Midbrain (tissue), 1 donor: ENCODE measurements at regions not wholly inside any gene's neighbourhood (a gene's known extent, or its start where the extent isn't known, plus 50 kb on each side); places are given as distances from the start of the nearest gene placed in this dataset.
A peak's percentile ranks its signal among the peaks of the same experiment; 100 is the strongest.

Experiments
- DNase-seq: peaks from one replicate; lab custom pipeline; 2025; lab: John Stamatoyannopoulos, UW

DNA sequence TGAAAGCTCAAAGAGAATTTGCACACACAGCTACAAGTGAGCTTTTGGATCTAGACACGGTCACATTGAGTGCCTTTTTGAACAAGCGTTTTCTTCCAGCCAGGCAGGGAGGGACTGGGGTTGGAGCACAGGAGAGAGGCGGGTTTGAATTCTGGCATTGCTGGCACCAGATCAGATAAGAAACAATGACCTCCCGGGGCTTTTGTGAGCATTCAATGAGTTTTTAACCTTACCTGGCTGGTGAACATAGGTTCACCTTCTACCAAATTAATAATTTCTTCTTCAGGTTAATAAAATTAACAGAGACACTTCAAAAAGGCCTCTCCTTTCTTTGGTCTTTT, 312.9 kb upstream of the MSX2 start:
- no peak for DNase-seq

DNA sequence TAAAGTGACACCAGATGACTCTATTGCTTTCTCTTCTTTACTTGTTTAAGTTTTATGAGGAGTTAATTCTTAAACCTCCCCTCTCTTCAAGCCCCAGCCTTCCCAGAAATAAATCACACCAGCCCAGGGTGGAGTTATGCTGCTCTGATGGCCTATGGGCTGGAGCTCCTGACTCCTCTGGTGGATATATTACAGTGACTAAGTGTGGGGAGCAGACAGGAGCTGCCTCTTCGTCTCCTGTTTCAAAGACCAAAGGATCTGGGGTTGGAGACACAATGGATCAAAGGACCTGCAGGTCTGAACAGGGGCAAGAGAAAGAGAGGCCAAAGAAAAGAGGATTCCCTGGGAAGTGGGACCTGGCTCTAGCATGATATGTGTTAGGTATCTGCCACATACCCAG, 312.0 kb upstream of the MSX2 start:
- no peak for DNase-seq

DNA sequence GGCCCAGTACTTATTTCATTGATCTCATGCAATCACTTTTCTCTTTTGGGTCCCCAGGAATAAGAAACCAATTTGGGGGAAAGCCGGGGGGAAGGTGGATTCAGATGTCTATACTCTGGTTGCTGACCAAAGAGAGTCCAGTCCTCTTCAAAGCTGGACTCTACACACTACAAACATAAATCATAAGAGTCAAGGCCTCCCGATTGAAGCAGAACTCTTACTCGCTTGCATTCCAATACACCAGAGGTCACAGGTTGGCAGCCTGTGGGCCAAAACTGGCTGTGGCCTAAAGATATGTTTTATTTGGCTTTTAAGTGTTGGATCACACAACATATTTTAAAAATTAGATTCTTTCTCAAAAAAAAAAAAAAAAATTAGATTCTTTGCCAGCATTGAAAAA, 311.4 kb upstream of the MSX2 start:
- DNase-seq = no peak

GRCh38 chr5:174413567-174414314, 310.6 kb upstream of the MSX2 start:
- no peak for DNase-seq

DNA sequence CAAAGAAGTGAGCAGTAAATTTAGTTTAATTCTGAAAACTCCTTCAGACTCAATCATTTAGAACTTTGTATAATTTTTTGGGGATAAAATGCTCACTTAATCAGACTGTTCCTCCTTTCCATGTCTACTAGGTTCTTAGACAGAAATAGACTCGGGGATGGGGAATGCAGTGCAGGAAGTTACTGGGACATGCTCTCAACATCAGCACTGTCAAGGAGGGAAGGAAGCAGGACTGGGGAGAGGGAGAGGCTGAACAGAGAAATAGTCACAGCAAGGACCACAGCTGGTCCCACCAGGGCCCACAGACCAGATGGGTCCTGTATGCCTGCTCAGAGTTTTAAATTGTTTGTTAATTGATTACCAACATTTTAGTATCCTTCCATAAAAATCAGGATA, 310.1 kb upstream of the MSX2 start:
- DNase-seq = no peak

DNA sequence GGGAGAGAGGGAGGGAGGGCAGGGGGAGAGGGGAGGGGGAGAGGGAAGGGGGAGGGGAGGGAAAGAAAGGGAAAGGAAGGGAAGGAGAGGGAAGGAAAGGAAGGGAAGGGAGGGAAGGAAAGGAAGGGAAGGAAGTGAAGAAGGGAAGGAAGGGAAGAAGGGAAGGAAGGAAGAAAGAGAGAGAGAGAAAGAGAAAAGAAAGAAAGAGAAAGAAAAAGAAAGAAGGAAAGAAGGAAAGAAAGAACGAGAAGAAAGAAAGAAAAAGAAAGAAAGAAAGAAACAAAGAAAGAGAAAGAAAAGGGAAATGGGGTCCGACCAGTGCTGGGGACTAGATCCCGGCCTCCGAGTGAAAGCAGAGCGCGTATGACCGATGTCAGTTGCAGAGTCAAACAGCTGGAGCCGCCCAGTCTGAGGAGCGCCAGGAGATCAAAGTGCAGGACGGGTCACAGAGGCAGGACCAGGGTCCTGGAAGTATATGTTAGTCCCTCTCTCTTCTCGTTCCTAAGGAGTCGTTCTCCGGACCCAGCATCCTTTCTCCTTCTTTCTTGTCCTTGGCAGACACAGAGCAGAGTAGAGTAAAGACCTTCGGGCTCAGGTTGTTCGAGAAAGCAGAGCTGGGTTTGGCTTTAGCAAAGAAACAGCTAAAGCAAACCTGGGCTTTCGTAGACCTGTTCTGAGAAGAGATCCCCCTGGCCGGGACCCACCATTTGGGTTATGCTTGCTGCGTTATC, 305.4 kb upstream of the MSX2 start:
- peak; percentile 37 for DNase-seq

DNA sequence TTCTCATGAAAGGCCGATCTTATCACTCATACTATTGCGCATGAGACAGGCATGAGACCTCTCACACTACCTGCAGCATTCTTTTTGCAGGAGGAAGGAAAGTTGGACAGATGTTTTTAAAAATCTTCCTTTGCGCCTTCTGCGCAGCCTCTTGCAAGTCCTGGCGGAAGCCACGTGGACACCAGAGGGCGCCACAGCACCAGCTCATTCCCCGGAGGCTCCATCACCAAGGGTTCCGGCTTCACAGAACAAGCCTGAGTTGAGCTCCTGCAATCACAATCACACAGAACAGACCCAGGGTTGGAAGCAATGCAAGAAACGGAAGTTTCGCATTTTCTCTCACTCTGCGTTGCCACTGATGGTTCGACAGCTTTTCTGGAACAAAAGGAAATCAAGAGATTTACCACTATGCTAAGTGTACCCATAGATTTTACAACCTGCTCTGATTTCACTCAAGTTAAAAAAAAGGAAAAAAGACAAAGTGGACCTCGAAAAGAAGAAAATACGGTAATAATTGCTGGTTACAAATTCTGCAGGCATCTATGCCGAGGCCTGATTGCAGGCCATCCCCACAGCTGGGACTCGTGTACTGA, 304.7 kb upstream of the MSX2 start:
- DNase-seq = peak; percentile 93

GRCh38 chr5:174420651-174421407, 303.6 kb upstream of the MSX2 start:
- DNase-seq = no peak

DNA sequence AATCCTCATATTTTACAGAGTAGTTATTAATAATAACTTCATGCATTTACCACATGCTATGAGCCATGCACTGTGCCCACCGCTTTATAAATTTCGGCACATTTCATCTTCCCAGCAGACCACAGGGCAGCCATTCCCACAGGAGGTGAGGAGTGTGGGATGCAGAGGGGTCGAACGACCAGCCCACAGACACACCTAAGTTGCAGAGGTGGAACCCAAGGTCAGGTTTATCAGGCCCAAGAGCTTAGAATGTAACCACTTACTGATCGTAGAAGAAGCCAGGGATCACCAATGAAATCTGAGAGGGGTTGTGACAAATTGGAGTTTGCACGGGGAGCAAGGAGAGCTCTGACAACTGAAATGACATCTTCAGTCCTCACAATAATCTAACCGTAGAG, 303.0 kb upstream of the MSX2 start:
- no peak for DNase-seq

- no peak for DNase-seq
These were observed 300.8 kb upstream of the MSX2 start for GRCh38 chr5:174423558-174423957.

GRCh38 chr5:174424219-174425053, 299.9 kb upstream of the MSX2 start:
- peak; percentile 65 for DNase-seq

DNA sequence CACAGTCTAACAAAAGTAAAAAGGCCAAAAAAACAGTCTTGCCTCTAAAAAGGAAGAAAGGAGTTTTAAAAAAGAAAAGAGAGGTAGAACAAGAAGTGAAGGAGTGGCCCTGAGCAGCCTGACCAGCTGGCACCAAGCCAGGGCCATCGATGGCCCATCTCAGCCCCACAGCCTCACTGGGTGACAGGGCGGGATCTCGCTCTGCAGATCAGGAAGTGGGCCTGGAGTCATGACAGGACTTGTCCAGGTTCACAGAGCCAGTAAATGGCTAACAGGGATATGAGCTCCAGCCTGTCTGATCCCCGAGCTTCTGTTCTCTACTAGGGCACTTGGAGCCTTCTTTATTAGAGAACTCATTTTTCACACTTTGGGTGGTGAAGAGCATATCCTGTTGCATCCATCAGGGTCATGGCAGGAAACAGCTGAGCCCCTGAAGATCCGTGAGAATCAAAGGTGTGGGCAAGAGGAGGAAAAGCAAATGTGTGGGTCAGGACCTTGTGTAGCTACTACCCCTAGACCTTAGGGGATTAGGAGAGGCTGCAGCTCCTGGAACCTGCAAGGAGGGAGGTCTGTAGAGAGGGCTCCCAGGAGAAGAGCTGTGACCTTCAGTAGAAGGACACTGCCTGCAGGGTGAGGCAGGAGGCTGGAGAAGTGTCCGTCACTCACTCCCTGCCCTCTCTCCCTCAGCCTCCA, 299.0 kb upstream of the MSX2 start:
- no peak for DNase-seq

GRCh38 chr5:174425964-174426290, 298.5 kb upstream of the MSX2 start:
- DNase-seq = no peak

DNA sequence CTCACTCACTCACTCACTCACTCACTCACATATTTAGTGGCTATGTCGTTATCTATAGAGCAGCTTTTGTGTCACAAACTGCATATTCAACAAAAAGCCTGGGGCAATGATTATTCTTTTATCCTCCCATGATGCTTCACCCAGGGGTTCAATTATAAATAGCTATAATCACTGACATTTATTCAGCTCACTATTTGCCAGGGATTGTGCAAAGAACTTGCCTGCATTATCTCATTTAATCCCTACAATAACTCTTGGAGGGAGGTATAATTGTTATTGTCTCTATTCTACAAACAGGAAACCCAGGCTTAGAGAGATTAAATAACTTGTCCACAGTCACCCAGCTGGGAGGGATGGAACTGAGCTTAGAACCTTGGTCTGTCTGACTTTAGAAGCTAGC, 298.0 kb upstream of the MSX2 start:
- DNase-seq = no peak

DNA sequence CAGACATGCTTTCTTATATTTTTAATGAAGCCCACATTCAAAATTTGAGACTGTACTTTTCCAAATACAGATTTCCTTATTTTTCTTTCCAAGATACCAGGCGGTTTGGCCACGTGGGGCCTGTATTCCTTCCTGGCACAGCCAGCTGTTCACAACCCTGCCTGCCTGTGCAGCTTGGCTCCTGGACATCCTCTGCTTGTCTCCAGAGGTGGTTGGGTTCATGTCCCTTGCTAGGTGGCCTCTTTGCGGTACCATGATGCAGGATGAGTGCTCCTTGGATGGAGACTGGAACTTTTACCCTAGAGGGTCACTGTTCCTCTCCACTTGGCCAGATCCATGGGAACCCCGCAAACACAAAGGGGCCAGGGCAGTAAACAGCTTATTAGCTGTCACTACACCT, 297.5 kb upstream of the MSX2 start:
- no peak for DNase-seq

DNA sequence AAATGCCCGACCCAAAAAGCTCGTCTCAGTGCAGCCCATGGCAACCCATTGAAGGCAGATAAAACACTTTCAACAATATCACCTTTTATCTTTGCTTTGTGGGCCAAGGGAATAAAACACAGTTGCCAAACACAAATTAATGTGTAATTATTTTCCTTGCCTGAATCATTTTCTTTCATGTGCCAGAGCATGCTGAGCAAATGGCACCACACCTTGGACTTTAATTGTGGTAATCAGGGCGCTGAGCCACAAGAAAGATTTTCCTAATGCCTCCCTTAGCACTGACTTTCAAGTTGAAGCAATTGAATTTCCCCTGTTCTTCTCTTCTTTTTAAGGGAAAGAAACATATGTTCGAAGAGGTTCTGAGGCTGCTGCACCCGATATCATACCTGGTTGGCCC, 297.1 kb upstream of the MSX2 start:
- DNase-seq = no peak

GRCh38 chr5:174428895-174429294, 295.5 kb upstream of the MSX2 start:
- no peak for DNase-seq

- DNase-seq = no peak
These were observed 293.4 kb upstream of the MSX2 start for GRCh38 chr5:174430940-174431339.

GRCh38 chr5:174431504-174431903, 292.9 kb upstream of the MSX2 start:
- DNase-seq = no peak

DNA sequence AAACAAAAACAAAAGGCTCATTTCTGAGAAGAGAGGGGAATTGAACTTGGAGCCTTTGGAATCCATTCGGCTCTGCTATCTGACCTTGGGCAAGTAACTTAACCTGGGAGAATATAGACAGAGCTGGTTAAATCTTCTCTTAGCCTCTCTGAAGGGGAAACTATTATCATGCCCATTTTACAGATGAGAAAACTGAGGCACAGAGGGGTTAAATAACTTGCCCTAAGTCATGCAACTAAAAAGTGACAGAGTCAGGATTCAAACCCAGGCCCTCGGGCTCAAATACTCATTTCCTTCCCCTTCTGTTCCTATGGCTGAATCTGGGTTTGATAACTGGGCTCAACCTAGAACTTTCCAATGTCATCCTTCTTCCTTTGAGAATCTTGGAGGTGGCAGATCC, 291.3 kb upstream of the MSX2 start:
- no peak for DNase-seq

DNA sequence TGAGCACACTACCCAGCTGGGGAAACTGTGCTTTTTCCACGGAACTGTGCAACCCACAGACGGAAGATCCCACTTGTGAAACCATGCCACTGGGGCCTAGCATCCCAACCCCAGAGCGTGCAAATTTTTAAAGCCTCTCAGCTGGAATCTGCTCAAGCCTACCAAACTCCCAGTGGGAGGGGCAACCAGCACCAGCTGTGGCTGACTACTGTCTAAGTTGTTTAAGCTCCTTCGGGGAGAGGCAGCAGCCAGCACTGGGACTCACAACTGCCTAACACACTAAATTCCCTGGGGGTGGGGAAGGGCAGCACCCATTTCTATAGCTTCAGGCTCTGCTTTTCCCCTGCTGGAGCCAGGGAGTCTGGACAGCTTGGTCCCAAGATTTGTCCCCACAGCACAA, 287.6 kb upstream of the MSX2 start:
- no peak for DNase-seq
